Epithelial cell of proximal tubule (primary cell): ENCODE measurements at regions not wholly inside any gene's neighbourhood (a gene's known extent, or its start where the extent isn't known, plus 50 kb on each side); places are given as distances from the start of the nearest gene placed in this dataset.

Experiments used
- DNase-seq: peaks from one replicate; pipeline ENCODE4 v3.0.0-alpha.2; 2011; ENCODE audit warnings: low read depth
- H3K4me3 ChIP-seq: 2 replicates; pipeline ENCODE4 v1.5.1; 2011; ENCODE audit warnings: low read depth, mild to moderate bottlenecking, low read length
- CTCF ChIP-seq: conservative IDR thresholded peaks from 2 replicates; pipeline ENCODE4 v1.5.1; 2012; ENCODE audit warnings: low read depth, mild to moderate bottlenecking, low read length

GRCh38 chr2:88857951-88858411, 166.5 kb downstream of the RPIA start:
- DNase-seq: peak; percentile 78
- H3K4me3 ChIP-seq: no peak overlapping the region
- TF ChIP-seq CTCF: peak; percentile 4

GRCh38 chr2:88859461-88859860, 168.0 kb downstream of the RPIA start:
- no peak for TF ChIP-seq CTCF
- no peak for DNase-seq
- no peak overlapping the region for H3K4me3 ChIP-seq

- no peak for TF ChIP-seq CTCF
- no peak for DNase-seq
Measured at GRCh38 chr2:88860421-88861075, 169.1 kb downstream of the RPIA start.

GRCh38 chr2:88865801-88866371, 174.4 kb downstream of the RPIA start:
- DNase-seq: no peak
- no peak for TF ChIP-seq CTCF
- no peak overlapping the region for H3K4me3 ChIP-seq

More at GRCh38 chr2:88860421-88861075, 169.1 kb downstream of the RPIA start:
- H3K4me3 ChIP-seq: no peak overlapping the region

- TF ChIP-seq CTCF: no peak
- DNase-seq: no peak
Measured at GRCh38 chr2:88866756-88867155, 175.3 kb downstream of the RPIA start.

GRCh38 chr2:88868861-88869260, 177.4 kb downstream of the RPIA start:
- TF ChIP-seq CTCF: no peak
- no peak for DNase-seq
- H3K4me3 ChIP-seq: no peak overlapping the region

More at GRCh38 chr2:88866756-88867155, 175.3 kb downstream of the RPIA start:
- no peak overlapping the region for H3K4me3 ChIP-seq
